ENCODE measurements at regions not wholly inside any gene's neighbourhood (a gene's known extent, or its start where the extent isn't known, plus 50 kb on each side); places are given as distances from the start of the nearest gene placed in this dataset.

DNA sequence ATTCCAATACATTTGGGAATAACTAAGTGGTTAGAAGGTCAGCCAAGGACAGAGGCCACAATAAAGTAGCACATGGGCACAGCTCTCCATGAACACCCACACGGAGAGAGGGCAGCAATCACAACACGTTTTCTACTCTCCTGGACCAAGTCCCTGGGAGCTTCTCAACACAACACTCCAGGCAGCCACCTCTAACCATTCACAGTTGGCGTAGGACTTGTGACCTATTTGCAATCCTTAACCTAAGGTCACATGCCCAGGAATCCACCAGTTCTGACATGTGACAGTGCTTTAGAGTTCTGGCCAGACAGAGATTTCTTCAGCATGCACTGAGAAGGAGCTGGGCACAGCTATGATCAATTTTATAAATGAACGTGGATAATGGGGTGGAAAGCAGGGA, 280.8 kb downstream of the SHQ1 start:
- CTCF ChIA-PET (ENCODE audit: partially characterized antibody): interaction anchor here (0.8 to 1.5 kb wide), 5 partner anchors 12 to 624 kb away, joined by 3 to 5 read pairs (median 4); no protein-coding TSS in a partner anchor

More for the DNA sequence above, 280.8 kb downstream of the SHQ1 start:
- TF ChIP-seq GTF2F1 (IDR thresholded peaks at IDR 0.05; ENCODE audit: borderline replicate concordance, low read depth, low read length) (no peak), TAF1 (IDR thresholded peaks at IDR 0.05; ENCODE audit: low read depth, low read length) (no peak), BACH1 (IDR thresholded peaks at IDR 0.05; ENCODE audit: low read length) (no peak)
- TF ChIP-seq, protein P1, sequence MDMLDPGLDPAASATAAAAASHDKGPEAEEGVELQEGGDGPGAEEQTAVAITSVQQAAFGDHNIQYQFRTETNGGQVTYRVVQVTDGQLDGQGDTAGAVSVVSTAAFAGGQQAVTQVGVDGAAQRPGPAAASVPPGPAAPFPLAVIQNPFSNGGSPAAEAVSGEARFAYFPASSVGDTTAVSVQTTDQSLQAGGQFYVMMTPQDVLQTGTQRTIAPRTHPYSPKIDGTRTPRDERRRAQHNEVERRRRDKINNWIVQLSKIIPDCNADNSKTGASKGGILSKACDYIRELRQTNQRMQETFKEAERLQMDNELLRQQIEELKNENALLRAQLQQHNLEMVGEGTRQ (IDR thresholded peaks at IDR 0.05; ENCODE audit: low read length): 0 out of 2 replicates have a peak, but pooled peaks have one; percentile 19
- Histone ChIP-seq H2BK5ac (ENCODE audit: low read depth, low read length) (no peak overlapping the region), H3K27ac (ENCODE audit: low read depth, low read length) (no peak overlapping the region), H3K14ac (ENCODE audit: insufficient read length) (no peak overlapping the region), H4K5ac (ENCODE audit: insufficient read length, low read depth, low read length) (no peak overlapping the region), H3K9me3 (ENCODE audit: insufficient read depth in 2 of 2, low read depth in 1 of 2, low read length in 1 of 2) (peaks cover 2 to 3% of the 10 kb centered on the region in 2 experiments; a peak in 3 of 4 replicates), H3K36me3 (ENCODE audit: control insufficient read depth in 2 of 4, insufficient read depth in 4 of 4, low read length in 3 of 4) (no peaks in the 10 kb centered on the region), H3K4ac (replicated peaks; ENCODE audit: insufficient read length, low read depth, low read length) (no peak overlapping the region), H3K79me2 (ENCODE audit: control insufficient read depth in 1 of 2, insufficient read depth in 2 of 2, low read length in 2 of 2) (no peaks in the 10 kb centered on the region), H3K23me2 (ENCODE audit: low read depth, low read length) (no peaks in the 10 kb centered on the region), H3K23ac (ENCODE audit: insufficient read length) (no peak overlapping the region), H3K79me1 (ENCODE audit: low read depth, low read length) (no peaks in the 10 kb centered on the region), H3K4me1 (replicated peaks in 1 of 4; ENCODE audit: control insufficient read depth in 3 of 4, insufficient read depth in 4 of 4, low read length in 3 of 4) (peaks cover 0 to 2% (median 0%) of the 10 kb centered on the region in 4 experiments; a peak in 1 of 7 replicates), H2AK5ac (ENCODE audit: low read depth, low read length) (no peak overlapping the region), H2BK20ac (ENCODE audit: low read length) (no peak overlapping the region), H2BK12ac (ENCODE audit: low read depth, low read length) (no peak overlapping the region), H2BK120ac (replicated peaks; ENCODE audit: low read depth, low read length) (no peak overlapping the region), H2AFZ (ENCODE audit: low read length) (no peak overlapping the region), H3K4me3 (ENCODE audit: extremely low read depth in 1 of 4, insufficient read depth in 2 of 4, low read depth in 3 of 4, low read length in 4 of 4) (no peak overlapping the region), H4K20me1 (replicated peaks in 1 of 2; ENCODE audit: control insufficient read depth in 1 of 2, insufficient read depth in 2 of 2, low read length in 2 of 2) (no peaks in the 10 kb centered on the region), H3K9ac (replicated peaks in 1 of 4; ENCODE audit: extremely low read depth in 1 of 4, low read depth in 3 of 4, low read length in 3 of 4) (no peak overlapping the region), H4K91ac (replicated peaks; ENCODE audit: insufficient read length, low read length) (no peak overlapping the region), H3K56ac (replicated peaks; ENCODE audit: insufficient read length, low read depth, low read length) (no peak overlapping the region), H3K4me2 (ENCODE audit: insufficient read depth in 1 of 2, low read depth in 2 of 2, low read length in 2 of 2) (no peak overlapping the region), H3K18ac (ENCODE audit: extremely low read depth, low read length) (no peak overlapping the region), H3K27me3 (replicated peaks in 1 of 4; ENCODE audit: control insufficient read depth in 3 of 4, extremely low read depth in 1 of 4, insufficient read depth in 3 of 4, low read length in 3 of 4) (no peaks in the 10 kb centered on the region), H4K8ac (ENCODE audit: extremely low read depth, insufficient read depth, low read length) (no peak overlapping the region), H2BK15ac (ENCODE audit: low read length) (no peak overlapping the region)
- POLR2A ChIA-PET (ENCODE audit: partially characterized antibody): no interaction called here
- DNase-seq (ENCODE audit: low read depth in 1 of 2, low spot score in 2 of 2) (no peak), FAIRE-seq (no peak)
- 79% methylated on average over 4 of the region's 4 CpGs; no CpG with 5 or more reads in 1 of the 2 experiments for WGBS, 2 experiments (ENCODE audit: extremely low coverage in 1 of 2, insufficient coverage in 1 of 2, insufficient read length in 1 of 2, insufficient replicate concordance in 2 of 2, low coverage in 1 of 2, low lambda C conversion rate in 2 of 2, missing lambda C conversion rate in 1 of 2)

Measured in H1 (cell line).